GM21360 (cell line): ENCODE measurements at regions not wholly inside any gene's neighbourhood (a gene's known extent, or its start where the extent isn't known, plus 50 kb on each side); places are given as distances from the start of the nearest gene placed in this dataset.

Source experiments
- ATAC-seq: cut with Tn5 transposase; IDR thresholded peaks from one replicate; pipeline ENCODE4 v1.9.1; 2021; ENCODE audit warnings: mild to moderate bottlenecking, moderate library complexity; ENCODE audit not compliant: unreplicated experiment

GRCh38 chr4:74640111-74640903 lies 154.0 kb downstream of the BTC start:
- no peak for ATAC-seq

GRCh38 chr4:74642006-74642405 lies 152.3 kb downstream of the BTC start:
- ATAC-seq = no peak

GRCh38 chr4:74649193-74649592 lies 145.1 kb downstream of the BTC start:
- no peak for ATAC-seq

GRCh38 chr4:74651198-74651597 lies 143.1 kb downstream of the BTC start:
- no peak for ATAC-seq

- ATAC-seq = no peak
Observed at GRCh38 chr4:74653331-74654229, 140.7 kb downstream of the BTC start.

GRCh38 chr4:74654230-74654681 lies 140.1 kb downstream of the BTC start:
- no peak for ATAC-seq

- no peak for ATAC-seq
Observed at GRCh38 chr4:74656596-74656995, 137.7 kb downstream of the BTC start.

GRCh38 chr4:74658116-74658515 lies 136.2 kb downstream of the BTC start:
- ATAC-seq = no peak

- no peak for ATAC-seq
Observed at GRCh38 chr4:74659576-74660411, 134.5 kb downstream of the BTC start.

- no peak for ATAC-seq
Observed at GRCh38 chr4:74660866-74661265, 133.5 kb downstream of the BTC start.

GRCh38 chr4:74661427-74662201 lies 132.7 kb downstream of the BTC start:
- ATAC-seq = no peak

- no peak for ATAC-seq
Observed at GRCh38 chr4:74663631-74664030, 130.7 kb downstream of the BTC start.

GRCh38 chr4:74665346-74665745 lies 129.0 kb downstream of the BTC start:
- ATAC-seq = no peak

- no peak for ATAC-seq
Observed at GRCh38 chr4:74665876-74666275, 128.4 kb downstream of the BTC start.

GRCh38 chr4:74667438-74667837 lies 126.9 kb downstream of the BTC start:
- ATAC-seq = no peak

- ATAC-seq = no peak
Observed at GRCh38 chr4:74667944-74668343, 126.4 kb downstream of the BTC start.

GRCh38 chr4:74669702-74670101 lies 124.6 kb downstream of the BTC start:
- no peak for ATAC-seq

GRCh38 chr4:74670583-74670982 lies 123.7 kb downstream of the BTC start:
- no peak for ATAC-seq

GRCh38 chr4:74671080-74671698 lies 123.1 kb downstream of the BTC start:
- ATAC-seq = peak; percentile 55

- ATAC-seq = no peak
Observed at GRCh38 chr4:74674750-74675149, 119.6 kb downstream of the BTC start.
